ENCODE measurements at regions not wholly inside any gene's neighbourhood (a gene's known extent, or its start where the extent isn't known, plus 50 kb on each side); places are given as distances from the start of the nearest gene placed in this dataset.

DNA sequence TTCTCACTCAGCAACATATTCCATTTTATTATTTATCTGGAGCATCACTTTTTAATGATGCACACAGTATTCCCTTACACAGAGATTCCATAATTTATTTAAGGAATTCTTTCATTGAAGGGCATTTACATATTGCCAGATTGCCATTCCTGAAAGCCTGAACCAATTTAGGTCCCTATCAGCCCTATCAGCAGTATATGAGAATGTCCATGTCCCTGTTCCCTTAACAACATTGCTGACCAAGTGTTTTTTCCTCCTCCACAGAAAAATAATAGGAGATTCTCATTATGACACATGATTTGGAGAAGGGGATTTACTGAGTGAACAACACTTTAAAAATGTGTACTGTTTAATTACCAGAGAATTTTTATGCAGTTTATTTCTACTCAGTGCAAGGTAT is 90.1 kb upstream of the PHOX2B start:
- TF ChIP-seq TAF1 (IDR thresholded peaks at IDR 0.05; ENCODE audit: low read depth): no peak
- TF ChIP-seq, protein P1, sequence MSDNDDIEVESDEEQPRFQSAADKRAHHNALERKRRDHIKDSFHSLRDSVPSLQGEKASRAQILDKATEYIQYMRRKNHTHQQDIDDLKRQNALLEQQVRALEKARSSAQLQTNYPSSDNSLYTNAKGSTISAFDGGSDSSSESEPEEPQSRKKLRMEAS (IDR thresholded peaks at IDR 0.05): no peak
- no peak for TF ChIP-seq YY1 (IDR thresholded peaks at IDR 0.05; ENCODE audit: low read depth)

DNA sequence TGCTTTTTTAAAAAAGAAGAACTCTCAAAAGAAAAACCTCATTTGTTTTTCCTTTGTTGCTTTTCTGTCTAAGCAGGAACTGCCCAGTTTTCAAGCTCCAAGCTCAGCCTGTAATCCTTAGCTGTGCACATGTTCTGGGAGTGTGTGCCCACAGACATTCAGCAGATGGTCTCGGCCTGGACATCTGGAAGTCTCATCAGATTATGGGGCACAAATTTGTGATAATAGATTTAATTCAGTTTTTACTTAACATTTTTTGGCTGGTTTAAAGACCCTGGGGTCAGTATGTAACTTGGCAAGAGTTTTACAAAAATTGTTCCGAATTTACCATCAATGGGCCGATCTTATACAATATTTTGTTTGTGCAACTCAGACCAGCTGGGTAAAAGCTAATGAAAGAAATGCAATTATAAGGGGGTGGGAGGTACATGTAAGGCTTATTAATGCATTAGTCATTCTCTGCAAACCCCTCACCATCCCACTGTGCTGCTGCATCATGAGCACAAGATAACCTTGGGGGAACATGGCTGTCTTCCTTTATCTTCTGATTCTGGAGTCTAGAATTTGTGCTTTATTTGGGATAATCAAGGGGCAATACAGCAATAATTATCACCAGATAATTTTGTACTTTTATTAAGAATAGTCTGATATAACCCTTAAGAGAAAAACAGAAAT is 86.9 kb upstream of the PHOX2B start:
- no peak for TF ChIP-seq FOXM1 (IDR thresholded peaks at IDR 0.05; ENCODE audit: borderline replicate concordance, low read depth)
- TF ChIP-seq, protein P1 (IDR thresholded peaks at IDR 0.05): no peak
- no peak for TF ChIP-seq RAD21 (IDR thresholded peaks at IDR 0.05; ENCODE audit: low read depth)
- no peak for TF ChIP-seq NFIC (IDR thresholded peaks at IDR 0.05)
- TF ChIP-seq EP300 (IDR thresholded peaks at IDR 0.05; ENCODE audit: borderline replicate concordance): no peak
- TF ChIP-seq TCF12 (IDR thresholded peaks at IDR 0.05; ENCODE audit: low read depth): no peak
- TF ChIP-seq TAF1 (IDR thresholded peaks at IDR 0.05; ENCODE audit: low read depth): no peak
- no peak for TF ChIP-seq CREB1 (IDR thresholded peaks at IDR 0.05; ENCODE audit: low read depth)
- TF ChIP-seq ZBTB7A (IDR thresholded peaks at IDR 0.05; ENCODE audit: low read depth): no peak
- no peak for TF ChIP-seq TEAD4 (IDR thresholded peaks at IDR 0.05)
- TF ChIP-seq, protein P2, sequence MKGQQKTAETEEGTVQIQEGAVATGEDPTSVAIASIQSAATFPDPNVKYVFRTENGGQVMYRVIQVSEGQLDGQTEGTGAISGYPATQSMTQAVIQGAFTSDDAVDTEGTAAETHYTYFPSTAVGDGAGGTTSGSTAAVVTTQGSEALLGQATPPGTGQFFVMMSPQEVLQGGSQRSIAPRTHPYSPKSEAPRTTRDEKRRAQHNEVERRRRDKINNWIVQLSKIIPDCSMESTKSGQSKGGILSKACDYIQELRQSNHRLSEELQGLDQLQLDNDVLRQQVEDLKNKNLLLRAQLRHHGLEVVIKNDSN (IDR thresholded peaks at IDR 0.05): no peak
- TF ChIP-seq CEBPB (IDR thresholded peaks at IDR 0.05): no peak
- no peak for TF ChIP-seq EGR1 (IDR thresholded peaks at IDR 0.05)
- TF ChIP-seq, protein P3, sequence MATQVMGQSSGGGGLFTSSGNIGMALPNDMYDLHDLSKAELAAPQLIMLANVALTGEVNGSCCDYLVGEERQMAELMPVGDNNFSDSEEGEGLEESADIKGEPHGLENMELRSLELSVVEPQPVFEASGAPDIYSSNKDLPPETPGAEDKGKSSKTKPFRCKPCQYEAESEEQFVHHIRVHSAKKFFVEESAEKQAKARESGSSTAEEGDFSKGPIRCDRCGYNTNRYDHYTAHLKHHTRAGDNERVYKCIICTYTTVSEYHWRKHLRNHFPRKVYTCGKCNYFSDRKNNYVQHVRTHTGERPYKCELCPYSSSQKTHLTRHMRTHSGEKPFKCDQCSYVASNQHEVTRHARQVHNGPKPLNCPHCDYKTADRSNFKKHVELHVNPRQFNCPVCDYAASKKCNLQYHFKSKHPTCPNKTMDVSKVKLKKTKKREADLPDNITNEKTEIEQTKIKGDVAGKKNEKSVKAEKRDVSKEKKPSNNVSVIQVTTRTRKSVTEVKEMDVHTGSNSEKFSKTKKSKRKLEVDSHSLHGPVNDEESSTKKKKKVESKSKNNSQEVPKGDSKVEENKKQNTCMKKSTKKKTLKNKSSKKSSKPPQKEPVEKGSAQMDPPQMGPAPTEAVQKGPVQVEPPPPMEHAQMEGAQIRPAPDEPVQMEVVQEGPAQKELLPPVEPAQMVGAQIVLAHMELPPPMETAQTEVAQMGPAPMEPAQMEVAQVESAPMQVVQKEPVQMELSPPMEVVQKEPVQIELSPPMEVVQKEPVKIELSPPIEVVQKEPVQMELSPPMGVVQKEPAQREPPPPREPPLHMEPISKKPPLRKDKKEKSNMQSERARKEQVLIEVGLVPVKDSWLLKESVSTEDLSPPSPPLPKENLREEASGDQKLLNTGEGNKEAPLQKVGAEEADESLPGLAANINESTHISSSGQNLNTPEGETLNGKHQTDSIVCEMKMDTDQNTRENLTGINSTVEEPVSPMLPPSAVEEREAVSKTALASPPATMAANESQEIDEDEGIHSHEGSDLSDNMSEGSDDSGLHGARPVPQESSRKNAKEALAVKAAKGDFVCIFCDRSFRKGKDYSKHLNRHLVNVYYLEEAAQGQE (IDR thresholded peaks at IDR 0.05; ENCODE audit: low read depth): no peak
- no peak for TF ChIP-seq YY1 (IDR thresholded peaks at IDR 0.05; ENCODE audit: low read depth)

DNA sequence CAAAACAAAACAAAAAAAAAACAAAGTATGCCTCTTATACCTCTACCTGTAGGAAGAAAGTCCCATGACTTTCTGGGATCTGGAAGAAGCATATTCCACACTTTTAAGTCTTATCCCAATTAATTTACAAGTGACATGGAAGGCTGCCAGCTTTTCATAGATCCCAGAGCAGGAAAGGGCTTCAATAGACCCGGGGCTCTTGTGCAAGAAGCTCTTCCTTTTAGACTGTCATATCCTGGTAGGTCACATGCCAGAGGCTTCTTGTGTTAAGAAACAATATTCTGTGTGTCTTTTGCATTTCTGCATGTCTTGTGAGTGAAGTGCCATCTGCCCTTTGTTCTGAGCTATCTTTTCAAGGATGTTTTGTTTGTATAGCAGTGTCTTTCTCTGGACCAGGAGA is 84.4 kb upstream of the PHOX2B start:
- TF ChIP-seq EGR1 (IDR thresholded peaks at IDR 0.05) (no peak), RAD21 (IDR thresholded peaks at IDR 0.05; ENCODE audit: low read depth) (no peak), CEBPB (IDR thresholded peaks at IDR 0.05) (no peak), TEAD4 (IDR thresholded peaks at IDR 0.05) (no peak), NFIC (IDR thresholded peaks at IDR 0.05) (no peak), CREB1 (IDR thresholded peaks at IDR 0.05; ENCODE audit: low read depth) (no peak), EP300 (IDR thresholded peaks at IDR 0.05; ENCODE audit: borderline replicate concordance) (no peak), YY1 (IDR thresholded peaks at IDR 0.05; ENCODE audit: low read depth) (no peak), FOXM1 (IDR thresholded peaks at IDR 0.05; ENCODE audit: borderline replicate concordance, low read depth) (no peak), TCF12 (IDR thresholded peaks at IDR 0.05; ENCODE audit: low read depth) (no peak)
- TF ChIP-seq, protein P3 (IDR thresholded peaks at IDR 0.05; ENCODE audit: low read depth): no peak
- TF ChIP-seq, protein P2 (IDR thresholded peaks at IDR 0.05): no peak

DNA sequence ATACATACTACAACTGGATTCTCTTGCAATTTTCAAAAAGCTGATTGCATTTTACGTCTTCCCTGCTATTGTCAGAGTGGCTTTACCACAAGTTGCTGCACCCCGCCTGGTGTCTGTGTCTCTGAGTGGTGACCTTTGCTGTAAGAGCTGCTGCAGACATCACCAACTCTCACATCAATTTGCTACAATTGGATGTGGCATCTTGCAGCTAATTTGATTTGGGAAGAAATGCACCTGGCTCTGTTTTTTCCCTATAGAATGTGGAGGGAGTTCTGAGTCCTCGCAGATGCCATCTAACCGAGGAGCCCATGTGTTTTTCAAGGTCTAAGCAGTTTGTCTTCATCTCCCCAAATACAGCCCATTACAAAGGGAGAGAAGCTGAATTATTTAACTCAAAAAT is 73.8 kb upstream of the PHOX2B start:
- TF ChIP-seq, protein P3 (IDR thresholded peaks at IDR 0.05; ENCODE audit: low read depth): no peak
- TF ChIP-seq, protein P2 (IDR thresholded peaks at IDR 0.05): no peak
- TF ChIP-seq, protein P1 (IDR thresholded peaks at IDR 0.05): no peak
- TF ChIP-seq CREB1 (IDR thresholded peaks at IDR 0.05; ENCODE audit: low read depth) (no peak), EGR1 (IDR thresholded peaks at IDR 0.05) (no peak), ZBTB7A (IDR thresholded peaks at IDR 0.05; ENCODE audit: low read depth) (no peak), EP300 (IDR thresholded peaks at IDR 0.05; ENCODE audit: borderline replicate concordance) (no peak), RAD21 (IDR thresholded peaks at IDR 0.05; ENCODE audit: low read depth) (no peak), CEBPB (IDR thresholded peaks at IDR 0.05) (no peak)
